Endothelial cell of umbilical vein (primary cell): ENCODE measurements at regions not wholly inside any gene's neighbourhood (a gene's known extent, or its start where the extent isn't known, plus 50 kb on each side); places are given as distances from the start of the nearest gene placed in this dataset.

Source experiments
- BruUV-seq: library from RNA; stranded (reverse); fragments of 400-500 nt; replicated peaks from 2 replicates; lab custom pipeline; 2021; lab: Mats Ljungman, UMichigan
- CTCF ChIA-PET: fragments of 300-600, 350-600 bp; sonication (Branson Sonifier 250); formaldehyde crosslinking; loops from one replicate; lab custom pipeline; 2021; ENCODE audit warnings: antibody characterized with exemption, inconsistent platforms; lab: Charles Lee
- POLR2A ChIA-PET: fragments of 300-600, 350-600 bp; sonication (Branson Sonifier 250); formaldehyde crosslinking; loops from one replicate; lab custom pipeline; 2021; ENCODE audit warnings: antibody characterized with exemption, inconsistent platforms; lab: Charles Lee
- DNase-seq: peaks from one replicate; pipeline ENCODE4 v3.0.0-alpha.2; 2011; ENCODE audit warnings: low read depth, low spot score
- FAIRE-seq: peaks from 2 replicates; lab custom pipeline; 2011; peaks lifted over from hg19 to GRCh38; lab: Jason Lieb, UNC
- H2AFZ ChIP-seq: 2 replicates; pipeline ENCODE4 v1.6.0; 2012; ENCODE audit warnings: low read depth, low read length, control low read depth, inconsistent platforms
- H3K27ac ChIP-seq: 2 replicates; pipeline ENCODE4 v1.5.1; 2011; ENCODE audit warnings: low read depth, mild to moderate bottlenecking, control low read depth, low read length, moderate library complexity; ENCODE audit not compliant: insufficient read depth
- H3K27me3 ChIP-seq, 2 experiments: 2 replicates each; pipeline versions ENCODE4 v1.6.0 to v1.6.1; 2011; ENCODE audit warnings: low read length in 2 of 2, mixed read lengths in 1 of 2; ENCODE audit not compliant: control insufficient read depth in 2 of 2, insufficient read depth in 2 of 2
- H3K36me3 ChIP-seq, 2 experiments: 2 replicates in 1 of 2; 3 replicates in 1 of 2; pipeline ENCODE4 v1.5.1; 2011; ENCODE audit warnings: low read length in 2 of 2, mild to moderate bottlenecking in 1 of 2, moderate library complexity in 1 of 2; ENCODE audit not compliant: control insufficient read depth in 2 of 2, insufficient read depth in 2 of 2; ENCODE audit errors: extremely low read depth in 1 of 2
- H3K4me1 ChIP-seq: 3 replicates; pipeline ENCODE4 v1.5.1; 2011; ENCODE audit warnings: mild to moderate bottlenecking, low read length; ENCODE audit not compliant: control insufficient read depth, insufficient read depth; ENCODE audit errors: extremely low read depth
- H3K4me2 ChIP-seq: 2 replicates; pipeline ENCODE4 v1.6.1; 2011; ENCODE audit warnings: low read length, control low read depth, mixed read lengths; ENCODE audit not compliant: insufficient read depth
- H3K4me3 ChIP-seq, 3 experiments: fragments of 200-600 bp in 1 of 3; sonication (generic), shearing (Covaris generic) in 1 of 3; replicated peaks in 1 of 3; 2 replicates each; pipeline ENCODE4 v1.5.1; 2011 to 2016; ENCODE audit warnings: control low read depth in 3 of 3, low read length in 3 of 3, mild to moderate bottlenecking in 2 of 3, inconsistent platforms in 1 of 3, low read depth in 1 of 3, moderate library complexity in 1 of 3; ENCODE audit not compliant: insufficient read depth in 1 of 3
- H3K79me2 ChIP-seq: 2 replicates; pipeline ENCODE4 v1.6.0; 2012; ENCODE audit warnings: low read length, inconsistent platforms; ENCODE audit not compliant: control insufficient read depth, insufficient read depth
- H3K9ac ChIP-seq: replicated peaks from 2 replicates; pipeline ENCODE3; 2011; ENCODE audit warnings: low read length, control low read depth; ENCODE audit not compliant: insufficient read depth; ENCODE audit errors: extremely low read depth
- H3K9me1 ChIP-seq: replicated peaks from 3 replicates; pipeline ENCODE4 v1.6.0; 2011; ENCODE audit warnings: mild to moderate bottlenecking, low read length; ENCODE audit not compliant: control insufficient read depth, insufficient read depth; ENCODE audit errors: extremely low read depth
- H3K9me3 ChIP-seq: replicated peaks from 2 replicates; pipeline ENCODE4 v1.5.1; 2012; ENCODE audit warnings: low read length, inconsistent platforms; ENCODE audit not compliant: control insufficient read depth, insufficient read depth
- H4K20me1 ChIP-seq: replicated peaks from 2 replicates; pipeline ENCODE3; 2011; ENCODE audit warnings: mild to moderate bottlenecking, low read length; ENCODE audit not compliant: control insufficient read depth, insufficient read depth; ENCODE audit errors: extremely low read depth
- CTCF ChIP-seq, 2 donors: IDR thresholded peaks; 1 replicate in 1 of 2; 2 replicates in 1 of 2; pipeline ENCODE4 v1.5.1; 2011; ENCODE audit warnings: low read length in 2 of 2, mild to moderate bottlenecking in 2 of 2, moderate library complexity in 2 of 2, control low read depth in 1 of 2, inconsistent platforms in 1 of 2, low read depth in 1 of 2; ENCODE audit not compliant: insufficient read depth in 1 of 2; ENCODE audit errors: extremely low read depth in 1 of 2
- EZH2 ChIP-seq: IDR thresholded peaks from 2 replicates; pipeline ENCODE4 v1.6.1; 2012; ENCODE audit warnings: borderline replicate concordance, low read depth, mild to moderate bottlenecking, moderate library complexity, low read length, inconsistent platforms; ENCODE audit not compliant: severe bottlenecking
- MYC ChIP-seq: IDR thresholded peaks from one replicate; pipeline ENCODE4 v1.6.1; 2011; ENCODE audit warnings: mild to moderate bottlenecking, low read depth, low read length
- POLR2AphosphoS5 ChIP-seq: IDR thresholded peaks from 2 replicates; pipeline ENCODE4 v1.6.1; 2012; ENCODE audit warnings: low read depth, mild to moderate bottlenecking, control low read depth, low read length, moderate library complexity; ENCODE audit not compliant: insufficient read depth
- dilution Hi-C: fragments of 300-500 bp; cut with MboI; formaldehyde crosslinking; loops from one replicate; pipeline ENCODE4 v1.15.0; 2019; ENCODE audit warnings: low sequenced_read_pairs; ENCODE audit not compliant: extremely low pct_ligation_motif_present
- intact Hi-C: fragments of 100-400 bp; cut with micrococcal nuclease; formaldehyde crosslinking; loops from one replicate; pipeline ENCODE4 v1.10.0; 2022

GRCh38 chr6:147728903-147729302, 220.4 kb downstream of the SAMD5 start:
- no peak for DNase-seq
- H3K79me2 ChIP-seq: no peaks in the 10 kb centered on the region
- H3K27ac ChIP-seq: no peak overlapping the region
- no peaks in the 10 kb centered on the region for H3K27me3 ChIP-seq
- H3K4me1 ChIP-seq: no peaks in the 10 kb centered on the region
- H3K4me3 ChIP-seq: no peak overlapping the region
- dilution Hi-C loops: no loop called here
- POLR2A ChIA-PET: no interaction called here
- H3K9me3 ChIP-seq: no peaks in the 10 kb centered on the region
- intact Hi-C loops: no loop called here
- no peak for FAIRE-seq
- H3K9me1 ChIP-seq: no peaks in the 10 kb centered on the region
- no peaks in the 10 kb centered on the region for H3K36me3 ChIP-seq
- no TSS peak for BruUV-seq
- H3K4me2 ChIP-seq: no peak overlapping the region
- no peak for TF ChIP-seq EZH2
- TF ChIP-seq CTCF (IDR thresholded peaks at IDR 0.05; ENCODE audit: extremely low read depth in 1 of 2, insufficient read depth in 1 of 2, low read depth in 1 of 2, low read length in 2 of 2): no peak
- TF ChIP-seq POLR2AphosphoS5: no peak
- no peak overlapping the region for H3K9ac ChIP-seq
- H2AFZ ChIP-seq: no peak overlapping the region
- CTCF ChIA-PET: no interaction called here
- H4K20me1 ChIP-seq: no peaks in the 10 kb centered on the region

- no peak overlapping the region for H3K27ac ChIP-seq
- POLR2A ChIA-PET: no interaction called here
- H3K4me1 ChIP-seq: no peaks in the 10 kb centered on the region
- dilution Hi-C loops (no loop called here), intact Hi-C loops (no loop called here)
- H3K4me2 ChIP-seq: no peak overlapping the region
- H3K9me3 ChIP-seq: no peaks in the 10 kb centered on the region
- BruUV-seq: no TSS peak
- no peaks in the 10 kb centered on the region for H3K79me2 ChIP-seq
- no peaks in the 10 kb centered on the region for H3K9me1 ChIP-seq
- H3K36me3 ChIP-seq: no peaks in the 10 kb centered on the region
- no peak for TF ChIP-seq MYC
- no peak overlapping the region for H3K4me3 ChIP-seq
- no peak for DNase-seq
- no peak overlapping the region for H3K9ac ChIP-seq
- no peak for FAIRE-seq
- no peak overlapping the region for H2AFZ ChIP-seq
- CTCF ChIA-PET: no interaction called here
- no peaks in the 10 kb centered on the region for H4K20me1 ChIP-seq
- no peaks in the 10 kb centered on the region for H3K27me3 ChIP-seq
These were observed 225.2 kb downstream of the SAMD5 start for GRCh38 chr6:147733686-147734085.
